Fibroblast of skin of right quadriceps (primary cell): ENCODE measurements at regions not wholly inside any gene's neighbourhood (a gene's known extent, or its start where the extent isn't known, plus 50 kb on each side); places are given as distances from the start of the nearest gene placed in this dataset.
A peak's percentile ranks its signal among the peaks of the same experiment; 100 is the strongest.

Experiments
- DNase-seq: peaks from one replicate; pipeline ENCODE4 v3.0.0-alpha.2; 2013

DNA sequence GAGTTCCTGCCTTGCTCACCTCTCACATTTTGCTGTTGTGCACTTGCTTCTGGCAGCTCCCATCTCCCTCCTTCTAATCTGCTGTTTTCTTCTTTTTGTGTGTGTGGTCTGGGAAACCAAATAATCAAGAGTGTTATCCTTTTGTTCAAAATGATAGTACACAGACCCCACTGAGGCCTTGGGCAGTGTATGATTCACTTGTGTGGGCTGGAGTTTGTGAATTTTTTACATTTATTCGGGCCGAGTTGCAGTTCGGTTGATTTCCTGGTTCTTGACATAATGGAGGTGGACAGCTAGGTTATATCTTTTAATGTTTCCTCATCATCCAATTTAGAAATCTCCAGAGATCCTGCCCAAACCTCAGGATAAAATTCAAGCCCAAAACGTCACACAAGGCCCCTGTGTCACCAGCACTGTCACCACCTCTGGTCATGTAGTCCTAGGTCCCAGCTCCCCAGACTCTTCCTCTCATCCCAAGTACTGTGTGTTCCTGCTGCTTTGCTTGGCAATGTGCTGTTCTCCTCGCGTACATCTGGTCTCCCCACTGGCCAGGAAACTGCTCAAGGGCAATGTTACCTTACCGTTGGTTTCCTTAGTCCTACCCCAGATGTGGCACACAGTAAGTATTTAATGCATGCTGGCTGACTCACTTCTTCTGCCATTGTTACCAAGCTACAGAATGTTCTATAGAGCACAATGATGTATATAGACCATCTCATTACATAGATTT lies 55.7 kb upstream of the PHACTR2 start:
- peak; percentile 54 for DNase-seq

DNA sequence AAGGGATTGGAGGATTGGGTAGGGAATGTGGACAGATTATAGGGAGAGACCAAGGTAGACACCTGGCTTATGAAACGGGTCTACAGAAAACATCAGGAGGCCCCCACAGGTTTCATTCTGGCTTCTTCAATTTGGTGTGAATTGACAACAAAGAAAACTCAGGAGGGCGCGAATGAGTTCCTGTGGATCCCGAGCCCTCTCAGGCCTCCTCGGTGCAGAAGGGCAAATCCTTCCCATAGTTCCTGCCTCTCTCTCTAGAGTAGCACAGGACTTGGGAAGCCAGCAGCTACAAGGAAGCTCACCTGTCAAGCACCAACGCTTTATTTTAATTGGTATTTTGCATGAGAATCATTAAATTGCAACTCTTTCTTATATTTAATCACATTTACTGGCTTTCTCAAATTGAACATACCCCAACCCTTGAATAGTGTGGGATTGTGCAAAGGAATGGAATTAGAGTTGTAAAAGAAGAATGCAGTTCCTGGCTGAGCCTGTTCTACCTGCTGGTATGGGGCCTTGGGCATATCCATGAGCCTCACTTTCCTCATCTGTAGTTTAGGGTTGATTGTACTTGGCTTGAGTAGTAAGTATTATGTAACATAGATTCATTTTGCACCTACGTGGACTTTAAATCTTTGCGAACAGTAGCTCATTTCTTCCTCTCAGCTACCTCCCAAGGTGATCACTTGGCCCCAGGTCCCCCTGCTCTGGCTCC lies 56.4 kb upstream of the PHACTR2 start:
- DNase-seq, result no peak

DNA sequence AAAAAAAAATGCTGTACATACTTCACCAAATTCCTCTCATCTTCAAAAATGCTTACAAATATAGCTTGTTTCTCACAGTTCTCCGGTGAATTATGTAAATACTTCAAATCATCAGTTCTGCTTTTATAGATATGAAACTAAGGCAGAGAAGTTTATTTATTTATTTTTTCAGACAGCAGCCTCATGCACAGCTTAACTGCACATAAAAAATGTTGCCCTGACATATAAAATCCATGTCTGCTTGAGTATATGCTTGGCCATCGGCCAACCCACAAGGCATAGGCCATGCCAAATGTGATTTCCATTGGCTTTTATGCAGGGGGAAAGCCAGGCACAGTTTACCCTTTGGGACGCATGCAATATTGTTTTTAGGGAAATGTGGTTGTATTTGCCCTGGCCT lies 57.3 kb upstream of the PHACTR2 start:
- DNase-seq, result peak; percentile 59

DNA sequence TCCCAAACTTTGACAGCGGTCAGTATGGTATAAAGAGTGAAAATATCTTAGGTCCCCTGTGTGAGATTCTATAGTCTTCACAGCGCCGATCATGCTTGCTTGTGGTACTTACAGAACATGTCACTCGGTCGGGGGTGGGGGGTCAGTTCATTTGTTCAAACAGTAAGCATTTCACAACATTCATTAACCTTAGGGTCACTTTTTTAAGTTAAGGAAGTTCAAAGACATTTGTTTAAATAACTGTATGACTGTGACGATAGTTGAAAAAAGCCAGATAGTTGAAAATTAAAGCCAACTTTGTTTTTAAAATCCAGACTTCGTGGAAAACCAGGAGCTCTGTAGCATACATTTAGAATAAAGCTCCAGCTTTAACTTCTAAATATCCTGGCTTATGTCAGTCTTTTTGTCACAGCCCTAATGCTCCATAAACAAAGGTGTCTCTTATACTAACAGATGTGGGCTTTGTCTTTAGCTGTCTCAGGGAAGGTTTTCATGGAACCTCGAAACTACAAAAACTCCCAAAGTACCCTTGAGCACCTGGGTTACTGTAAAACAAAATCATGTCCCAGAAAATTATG lies 57.9 kb upstream of the PHACTR2 start:
- no peak for DNase-seq

DNA sequence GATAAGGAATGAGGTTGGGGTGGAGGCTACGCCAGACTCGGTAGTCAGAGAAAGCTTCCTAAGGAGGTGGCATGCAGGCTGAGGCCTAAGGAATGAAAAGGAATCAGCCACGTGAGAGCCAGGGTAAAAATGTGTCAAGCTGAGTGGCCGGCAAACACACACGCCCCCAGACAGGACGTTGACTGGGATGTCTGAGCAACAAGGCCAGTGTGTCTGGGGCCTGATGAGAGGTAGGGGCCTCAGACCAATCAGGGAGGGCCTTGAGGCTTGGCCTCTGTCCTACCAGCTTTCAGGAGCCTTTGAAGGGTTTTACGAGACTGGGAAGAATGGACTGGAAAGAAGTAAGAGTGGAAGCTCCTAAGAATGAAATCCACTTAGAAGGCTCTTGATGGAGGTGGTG lies 61.0 kb upstream of the PHACTR2 start:
- no peak for DNase-seq

DNA sequence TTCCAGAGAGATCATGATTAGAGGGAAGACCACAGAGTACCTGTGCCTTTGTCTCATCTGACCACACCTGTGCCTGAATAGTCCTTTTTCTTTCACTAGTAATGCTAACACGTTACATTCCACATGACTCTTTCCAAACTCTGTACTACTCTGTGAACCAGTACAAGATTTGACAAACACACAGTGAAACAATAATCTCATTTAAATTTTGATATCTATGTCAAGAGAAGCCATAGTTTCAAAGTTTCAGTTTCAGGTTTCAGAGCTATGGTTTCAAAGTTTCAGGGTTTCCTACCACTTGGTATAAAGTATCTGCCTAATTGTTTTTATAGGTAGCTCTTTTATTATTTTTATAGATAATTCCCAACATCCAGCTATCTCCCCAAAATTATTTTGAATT lies 62.0 kb upstream of the PHACTR2 start:
- DNase-seq, result no peak

DNA sequence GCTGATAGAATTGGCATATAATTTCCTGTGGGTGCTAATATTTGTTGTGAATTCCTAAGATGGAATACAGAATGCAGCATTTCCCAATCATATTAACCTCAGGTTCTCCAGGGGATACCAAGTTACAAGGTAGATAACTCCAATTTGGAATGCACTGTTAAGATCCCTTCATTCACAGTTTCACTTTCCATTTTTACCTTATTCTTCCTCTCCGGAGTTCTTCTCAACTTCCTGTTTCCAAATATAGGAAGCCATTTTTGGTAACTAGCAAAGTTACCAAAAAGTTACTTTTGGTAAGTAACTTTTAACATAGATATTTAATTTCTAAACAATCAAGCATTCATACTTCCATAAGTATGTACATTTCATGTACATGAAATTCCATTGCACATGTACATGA lies 63.5 kb upstream of the PHACTR2 start:
- DNase-seq, result no peak

DNA sequence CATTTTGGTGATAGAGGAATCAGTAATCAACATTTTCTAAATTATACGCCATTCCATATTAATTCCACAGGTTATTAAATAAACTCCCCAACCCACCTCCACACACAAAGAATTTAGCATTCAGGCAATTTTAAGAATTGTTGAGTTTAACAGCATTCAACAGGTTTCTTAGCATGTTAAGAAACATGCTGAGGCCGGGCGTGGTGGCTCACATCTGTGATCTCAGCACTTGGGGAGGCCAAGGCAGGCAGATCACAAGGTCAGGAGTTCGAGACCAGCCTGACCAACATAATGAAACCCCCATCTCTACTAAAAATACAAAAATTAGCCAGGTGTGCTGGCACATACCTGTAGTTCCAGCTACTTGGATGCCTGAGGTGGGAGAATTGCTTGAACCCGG lies 64.0 kb upstream of the PHACTR2 start:
- DNase-seq, result no peak

DNA sequence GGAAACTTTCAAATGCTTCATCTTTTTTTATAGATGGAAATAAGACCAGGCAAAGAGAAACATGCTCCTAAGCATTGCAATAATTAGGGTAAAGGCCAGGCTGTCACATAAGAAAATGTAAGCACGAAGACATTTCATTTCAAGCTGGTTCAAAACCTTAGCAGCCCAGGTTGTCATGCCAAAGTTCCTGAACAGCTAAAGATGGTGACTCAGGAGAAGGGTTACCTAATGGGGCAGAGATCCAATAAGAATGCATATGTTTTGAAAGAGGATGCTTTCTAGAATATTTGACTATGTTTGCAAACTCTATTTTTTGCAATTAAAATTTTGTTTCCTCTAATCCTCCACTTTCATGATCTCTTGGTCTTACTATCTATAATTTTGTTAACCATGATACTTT lies 65.6 kb upstream of the PHACTR2 start:
- no peak for DNase-seq

DNA sequence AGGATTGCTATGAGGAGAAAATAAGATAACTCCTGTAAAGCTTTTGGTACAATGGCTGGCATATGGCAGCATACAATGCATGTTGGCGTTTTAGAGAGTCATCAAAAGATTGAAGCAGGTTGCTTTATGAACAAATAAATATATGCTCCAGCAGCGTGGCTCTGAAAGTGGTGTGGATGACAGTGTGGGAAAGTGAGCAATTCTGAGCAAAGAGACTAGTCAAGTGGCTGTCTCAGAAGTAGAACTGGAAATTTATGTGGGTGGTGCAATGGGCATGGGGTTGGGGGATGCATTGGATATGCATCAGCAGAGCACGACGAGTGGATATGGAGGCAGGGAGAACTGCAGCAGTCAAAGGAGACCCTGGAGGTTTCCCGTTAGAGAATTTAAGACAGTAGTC lies 66.2 kb upstream of the PHACTR2 start:
- DNase-seq, result no peak

DNA sequence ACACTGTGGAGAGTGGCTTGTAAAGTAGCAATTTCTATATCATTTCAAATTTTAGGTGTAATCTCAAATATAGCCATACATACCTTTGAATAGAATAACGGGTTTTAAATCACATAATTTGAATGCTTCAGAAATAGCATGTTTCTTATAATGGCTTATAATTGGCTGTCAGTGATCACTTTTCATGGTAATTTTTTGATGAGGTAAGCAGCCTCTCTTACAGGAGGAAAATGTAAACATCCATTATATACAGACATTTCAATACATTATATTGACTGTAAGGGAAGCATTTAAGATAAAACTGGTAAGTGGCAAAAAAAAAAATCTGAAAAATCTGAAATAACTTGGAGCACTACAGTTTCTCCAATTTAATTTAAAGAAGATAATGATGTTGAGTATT lies 67.8 kb upstream of the PHACTR2 start:
- no peak for DNase-seq

DNA sequence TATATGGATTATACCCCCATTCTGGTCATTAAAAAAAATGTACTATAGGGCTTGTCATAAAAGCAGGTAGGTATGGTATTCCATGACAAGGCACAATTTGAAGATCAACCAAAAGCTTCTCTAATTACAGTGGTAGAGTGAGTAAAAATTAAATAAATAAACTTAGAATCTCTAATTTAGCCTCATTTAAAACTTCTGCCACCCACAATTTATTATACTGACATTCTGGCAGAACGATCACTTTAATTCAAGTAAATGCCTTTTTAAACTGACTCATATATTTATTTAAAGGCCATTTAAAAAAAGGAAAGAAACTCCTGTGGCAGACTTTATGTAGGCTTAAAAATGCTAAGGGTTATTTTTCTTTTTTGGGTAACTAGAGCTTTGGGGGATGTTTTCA lies 68.3 kb upstream of the PHACTR2 start:
- DNase-seq, result no peak

DNA sequence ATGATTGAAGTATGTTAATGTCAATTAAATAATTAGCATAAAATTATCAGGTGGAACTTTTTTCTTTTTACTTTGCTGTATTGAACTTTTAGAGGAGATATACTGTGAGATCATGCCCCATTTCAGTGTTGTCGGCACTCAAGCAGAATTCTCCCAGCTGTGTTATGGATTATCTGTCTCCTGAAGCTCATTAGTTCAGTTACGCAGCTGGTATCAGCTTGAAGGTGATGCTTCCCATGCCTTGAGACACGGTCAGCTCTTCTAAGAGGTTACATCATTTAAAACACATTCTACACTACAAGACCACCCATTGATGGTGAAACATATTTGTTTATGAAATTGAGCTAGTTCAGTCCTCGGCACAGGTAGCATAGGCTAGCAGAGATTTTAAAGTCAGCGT lies 68.9 kb upstream of the PHACTR2 start:
- no peak for DNase-seq

DNA sequence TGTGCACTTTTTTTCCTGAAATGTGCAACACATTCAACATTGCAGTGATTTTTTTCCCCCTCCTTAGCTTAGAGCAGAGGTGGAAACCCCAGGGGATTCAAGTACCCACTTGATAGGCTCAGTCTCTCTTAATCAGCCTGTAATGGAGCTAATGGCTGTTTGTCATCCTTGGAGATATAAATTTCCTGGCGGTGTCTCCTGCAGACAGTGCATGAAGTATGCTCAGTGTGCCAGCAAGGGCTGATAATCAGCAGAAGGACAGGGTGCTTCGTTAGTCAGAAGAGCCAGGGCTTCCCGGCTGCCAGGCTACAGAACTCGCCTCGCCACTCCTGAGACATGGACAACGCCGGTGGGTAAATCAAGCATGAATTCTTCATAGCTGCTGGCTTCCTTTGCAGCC lies 69.8 kb upstream of the PHACTR2 start:
- no peak for DNase-seq

DNA sequence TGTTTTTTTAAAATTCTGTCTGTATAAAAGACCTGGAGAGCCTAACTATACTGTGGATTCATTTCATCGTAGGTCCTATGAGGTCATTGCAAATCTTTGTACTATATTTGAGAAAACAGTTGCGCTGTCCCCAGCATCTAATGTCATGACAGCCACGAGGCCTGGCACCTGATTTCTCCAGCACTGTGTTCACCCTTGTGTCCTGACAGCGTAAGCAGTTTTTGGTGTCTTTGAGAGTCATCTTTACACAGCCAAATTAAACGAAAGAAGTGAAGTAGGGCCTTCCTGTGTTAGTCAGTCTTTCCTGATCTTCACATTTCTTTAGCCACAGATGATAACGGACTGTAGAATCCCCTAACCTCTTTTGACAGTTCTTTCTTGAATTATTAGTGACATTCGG lies 70.6 kb upstream of the PHACTR2 start:
- DNase-seq, result no peak

DNA sequence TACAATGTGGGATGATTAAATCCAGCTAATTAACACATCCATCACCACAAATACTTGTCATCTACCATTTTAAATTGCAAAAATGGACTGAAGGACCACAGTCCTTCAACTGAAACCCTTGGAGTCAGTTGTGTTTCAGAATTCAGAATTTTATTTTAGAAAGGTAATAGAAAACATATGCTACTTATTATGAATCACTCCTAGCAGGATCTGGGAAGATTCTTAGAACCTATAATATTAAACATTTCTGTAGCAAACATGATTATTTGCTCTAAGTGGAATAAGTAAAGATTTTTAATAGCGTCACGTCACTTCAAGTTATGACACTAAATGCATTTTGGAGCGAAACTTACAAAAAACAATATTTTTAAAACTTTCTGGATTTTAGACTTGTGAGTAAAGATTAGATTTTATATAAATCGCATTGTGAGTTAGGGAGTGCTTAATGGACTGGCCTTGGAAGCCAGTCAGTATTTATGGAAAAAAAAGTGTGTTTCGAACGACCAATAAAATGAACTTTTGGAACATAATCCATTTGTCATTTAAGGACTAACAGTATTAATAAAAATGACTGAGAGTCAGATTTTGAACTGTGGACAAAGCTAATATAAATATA lies 71.8 kb upstream of the PHACTR2 start:
- DNase-seq, result no peak

DNA sequence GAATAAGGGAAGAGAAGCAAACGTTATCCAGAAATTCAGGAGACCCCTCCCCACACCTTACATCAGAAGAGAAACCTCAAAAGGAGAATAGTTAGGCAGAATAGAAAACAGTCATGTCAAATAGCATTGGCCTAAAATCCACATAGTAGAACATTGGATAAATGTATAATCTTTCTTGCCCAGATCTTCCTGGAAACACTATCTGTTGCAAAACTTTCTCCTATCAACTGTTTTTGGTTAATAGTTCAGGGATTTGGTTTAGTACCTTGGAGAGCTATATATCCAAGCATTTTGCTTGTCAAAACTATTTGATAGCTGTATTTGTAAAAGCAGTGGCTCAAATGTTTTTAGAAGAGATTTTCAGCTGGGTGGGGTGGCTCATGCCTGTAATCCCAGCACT lies 74.3 kb upstream of the PHACTR2 start:
- no peak for DNase-seq

DNA sequence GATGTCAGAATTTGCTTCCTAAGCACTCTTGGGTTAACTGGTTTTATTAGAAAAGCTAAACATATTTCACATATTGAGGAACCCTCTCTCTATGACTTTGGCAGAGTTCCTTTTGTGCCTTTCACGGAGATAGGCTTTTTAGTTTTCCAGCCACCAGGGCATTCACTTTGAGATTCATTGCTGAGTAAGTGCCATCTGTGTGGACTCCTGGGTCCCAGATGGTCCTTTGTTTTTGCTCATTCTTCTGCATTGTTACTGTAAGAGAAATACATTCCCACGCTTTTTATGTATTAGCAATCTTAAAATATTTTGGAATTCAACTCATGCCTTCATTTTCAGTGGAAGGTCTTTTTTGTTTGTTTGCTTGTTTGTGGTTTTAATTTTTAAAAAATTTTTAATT lies 76.3 kb upstream of the PHACTR2 start:
- no peak for DNase-seq

DNA sequence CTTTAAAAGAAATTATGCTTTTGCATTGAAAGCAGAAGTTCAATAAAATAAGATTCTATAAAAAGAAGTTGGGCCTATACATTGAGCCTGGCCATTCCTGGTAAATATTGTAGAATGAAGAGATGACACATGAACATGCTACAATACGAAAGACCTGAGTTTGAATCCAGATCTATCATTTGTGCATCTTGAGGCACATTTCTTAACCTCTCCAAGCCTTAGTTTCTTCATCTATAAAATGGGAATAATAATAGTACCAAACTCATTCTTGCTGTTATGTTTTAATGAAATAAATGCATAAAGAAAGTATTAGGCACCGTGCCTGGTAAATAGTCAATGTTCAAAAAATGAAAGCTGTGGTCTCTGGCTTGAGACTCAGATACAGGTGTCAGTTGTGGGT lies 76.9 kb upstream of the PHACTR2 start:
- no peak for DNase-seq

DNA sequence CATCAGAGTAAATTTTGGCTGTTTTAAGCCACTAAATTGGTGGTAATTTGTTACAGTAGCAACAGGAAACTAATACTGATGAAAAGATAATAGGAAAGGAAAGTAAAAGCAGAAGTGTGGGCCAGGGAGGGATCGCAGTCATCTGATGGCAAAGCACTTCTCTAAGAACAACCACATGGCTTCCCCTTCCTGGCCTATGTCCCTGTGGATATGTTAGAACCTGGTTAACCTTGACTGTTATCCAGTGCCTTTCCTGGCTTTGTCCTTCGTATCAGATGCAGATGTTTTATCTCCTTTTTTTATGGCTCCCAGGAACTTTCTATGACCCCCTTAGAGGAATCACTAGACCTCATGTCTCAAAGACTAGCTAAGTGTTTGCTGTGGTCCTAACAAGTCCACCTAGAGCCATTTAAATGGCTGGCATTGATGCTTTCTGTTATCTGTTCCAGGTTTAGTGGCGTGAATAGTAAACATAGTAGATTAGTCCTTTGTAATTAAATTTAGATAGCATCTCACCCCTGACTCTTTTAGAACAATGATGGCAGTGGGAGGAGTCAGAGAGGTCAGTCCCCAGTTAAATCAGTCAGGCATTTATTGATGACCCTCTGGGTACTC lies 79.2 kb upstream of the PHACTR2 start:
- no peak for DNase-seq

DNA sequence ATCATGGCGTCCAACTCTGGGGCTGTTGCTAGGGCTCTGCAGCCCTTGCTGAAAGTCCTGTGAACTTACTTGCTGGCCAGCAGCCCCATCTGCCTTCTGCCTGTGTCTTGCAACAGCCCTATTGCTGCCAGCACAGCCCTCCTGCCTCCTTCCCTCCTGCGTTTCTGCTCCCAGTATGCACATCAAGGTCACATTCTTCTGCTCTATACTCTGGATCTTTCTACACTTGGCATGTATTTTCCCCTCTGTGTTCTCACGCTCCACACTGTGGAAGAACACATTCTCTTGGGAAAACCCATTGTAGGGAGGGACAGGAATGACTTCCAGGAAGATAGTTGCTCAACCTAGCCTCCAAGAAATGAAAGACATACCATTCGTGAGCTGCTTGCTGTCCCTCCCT lies 80.9 kb upstream of the PHACTR2 start:
- peak; percentile 21 for DNase-seq

DNA sequence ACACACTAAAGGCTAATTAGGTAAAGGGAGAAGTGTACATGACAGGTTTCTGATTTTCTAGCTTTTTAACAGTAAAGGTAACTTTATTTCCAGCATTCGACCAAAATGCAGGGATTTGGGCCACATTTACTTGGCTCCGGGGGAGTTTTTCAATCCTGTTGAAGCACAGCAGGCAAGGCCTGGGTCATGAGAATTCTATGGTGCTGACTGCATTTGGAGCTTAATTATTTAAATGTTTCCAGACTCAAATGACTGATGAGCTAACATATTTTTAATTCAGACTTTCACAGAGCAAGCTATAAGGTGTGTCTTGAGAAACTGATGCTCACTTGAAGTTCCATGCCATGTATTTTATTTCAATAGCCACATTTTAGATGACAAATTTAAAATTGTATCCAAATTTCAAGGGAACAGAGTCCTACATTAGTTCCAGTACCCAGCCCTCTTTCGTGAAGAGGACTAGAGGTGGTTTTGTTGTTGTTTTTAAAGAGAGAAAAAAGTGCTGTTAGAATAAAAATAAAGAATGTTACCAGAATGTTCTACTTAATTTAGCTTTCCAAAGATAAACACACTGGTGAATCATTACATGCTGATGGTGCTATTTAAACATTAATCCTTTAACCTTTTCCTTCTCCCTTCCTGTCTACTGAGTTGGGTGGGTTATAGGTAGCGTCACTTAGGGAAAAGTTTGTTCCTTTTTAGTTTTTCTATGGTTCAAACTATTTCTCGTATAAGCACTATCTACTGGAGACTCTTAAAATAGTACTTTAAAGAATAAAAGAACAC lies 82.3 kb upstream of the PHACTR2 start:
- no peak for DNase-seq

DNA sequence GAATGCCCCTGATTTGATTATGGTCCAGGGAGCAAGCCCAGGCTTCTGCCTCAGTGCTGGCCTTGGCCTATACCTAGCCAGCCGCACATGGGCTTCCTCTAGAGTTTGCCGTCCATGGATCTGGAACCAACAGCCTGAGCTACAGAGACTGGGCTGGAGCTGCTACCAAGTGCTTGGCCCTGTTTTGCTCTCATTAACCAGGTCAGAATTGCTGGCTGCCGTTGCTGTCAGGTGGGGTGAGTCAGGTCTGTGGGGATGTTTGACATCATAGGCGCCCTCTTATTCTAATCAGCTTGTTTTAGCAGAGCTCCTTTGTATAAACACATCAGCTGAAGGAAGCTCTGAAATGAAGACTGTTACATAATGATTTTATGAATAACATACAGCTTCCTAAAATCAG lies 83.1 kb upstream of the PHACTR2 start:
- DNase-seq, result no peak
